Astrocyte (in vitro differentiated cells and primary cell): ENCODE measurements at regions not wholly inside any gene's neighbourhood (a gene's known extent, or its start where the extent isn't known, plus 50 kb on each side); places are given as distances from the start of the nearest gene placed in this dataset.

Experiments used
- DNase-seq: peaks from one replicate; pipeline ENCODE4 v3.0.0-alpha.2; 2010; ENCODE audit warnings: low read depth
- FAIRE-seq: peaks from 2 replicates; lab custom pipeline; 2011; peaks lifted over from hg19 to GRCh38; lab: Jason Lieb, UNC
- H2AFZ ChIP-seq: 2 replicates; pipeline ENCODE4 v1.6.0; 2012; ENCODE audit warnings: low read depth, low read length, inconsistent platforms
- H3K27ac ChIP-seq: 2 replicates; pipeline ENCODE4 v1.5.1; 2011; ENCODE audit warnings: low read depth, low read length, inconsistent platforms
- H3K27me3 ChIP-seq: 2 replicates; pipeline ENCODE4 v1.6.0; 2011; ENCODE audit warnings: low read length, inconsistent platforms; ENCODE audit not compliant: insufficient read depth
- H3K36me3 ChIP-seq: 2 replicates; pipeline ENCODE4 v1.5.1; 2011; ENCODE audit warnings: low read length, inconsistent platforms; ENCODE audit not compliant: insufficient read depth
- H3K4me1 ChIP-seq: 2 replicates; pipeline ENCODE4 v1.5.1; 2011; ENCODE audit warnings: low read length, inconsistent platforms; ENCODE audit not compliant: insufficient read depth
- H3K4me2 ChIP-seq: 2 replicates; pipeline ENCODE4 v1.6.0; 2012; ENCODE audit warnings: low read length, inconsistent platforms
- H3K4me3 ChIP-seq: 2 replicates; pipeline ENCODE4 v1.5.1; 2011; ENCODE audit warnings: low read depth, mild to moderate bottlenecking, low read length, inconsistent platforms; ENCODE audit not compliant: insufficient read depth
- H3K79me2 ChIP-seq: 2 replicates; pipeline ENCODE4 v1.6.0; 2012; ENCODE audit warnings: mild to moderate bottlenecking, low read length, inconsistent platforms; ENCODE audit not compliant: insufficient read depth
- H3K9ac ChIP-seq: 2 replicates; pipeline ENCODE4 v1.6.0; 2012; ENCODE audit warnings: mild to moderate bottlenecking, low read length, inconsistent platforms
- H3K9me3 ChIP-seq: 2 replicates; pipeline ENCODE4 v1.5.1; 2012; ENCODE audit warnings: low read depth, mild to moderate bottlenecking, low read length, inconsistent platforms; ENCODE audit not compliant: insufficient read depth
- H4K20me1 ChIP-seq: 2 replicates; pipeline ENCODE4 v1.6.0; 2012; ENCODE audit warnings: low read length, inconsistent platforms; ENCODE audit not compliant: insufficient read depth
- H3K27ac Mint-ChIP-seq: one replicate; pipeline ENCODE4 v1.8.0; 2021; ENCODE audit warnings: mild to moderate bottlenecking, mixed read lengths; ENCODE audit not compliant: unreplicated experiment
- H3K27me3 Mint-ChIP-seq: one replicate; pipeline ENCODE4 v1.8.0; 2021; ENCODE audit warnings: low read depth, mixed read lengths; ENCODE audit not compliant: unreplicated experiment
- H3K36me3 Mint-ChIP-seq: one replicate; pipeline ENCODE4 v1.8.0; 2021; ENCODE audit warnings: low read depth, mixed read lengths; ENCODE audit not compliant: unreplicated experiment
- H3K4me1 Mint-ChIP-seq: one replicate; pipeline ENCODE4 v1.8.0; 2021; ENCODE audit warnings: low read depth, mixed read lengths; ENCODE audit not compliant: unreplicated experiment
- H3K4me3 Mint-ChIP-seq: one replicate; pipeline ENCODE4 v1.8.0; 2021; ENCODE audit warnings: mild to moderate bottlenecking, moderate library complexity, mixed read lengths; ENCODE audit not compliant: unreplicated experiment
- H3K9me3 Mint-ChIP-seq: one replicate; pipeline ENCODE4 v1.8.0; 2021; ENCODE audit warnings: mild to moderate bottlenecking, mixed read lengths; ENCODE audit not compliant: unreplicated experiment
- CTCF ChIP-seq: IDR thresholded peaks from 2 replicates; pipeline ENCODE4 v1.5.1; 2011; ENCODE audit warnings: low read depth, mild to moderate bottlenecking, inconsistent platforms, low read length, moderate library complexity; ENCODE audit not compliant: insufficient read depth
- EZH2 ChIP-seq: IDR thresholded peaks from 2 replicates; pipeline ENCODE4 v1.6.1; 2012; ENCODE audit warnings: mild to moderate bottlenecking, low read length, inconsistent platforms; ENCODE audit not compliant: insufficient read depth

GRCh38 chr6:44525761-44526351, 138.3 kb downstream of the CDC5L start:
- no peaks in the 10 kb centered on the region for H3K79me2 ChIP-seq
- Mint-ChIP-seq H3K4me1 (no peaks in the 10 kb centered on the region), H3K4me3 (no peak overlapping the region), H3K27ac (no peak overlapping the region), H3K9me3 (peaks cover 11% of the 10 kb centered on the region), H3K27me3 (peaks cover 11% of the 10 kb centered on the region), H3K36me3 (peaks cover 2% of the 10 kb centered on the region)
- no peak for TF ChIP-seq EZH2
- no peak for TF ChIP-seq CTCF
- H3K27me3 ChIP-seq: peaks cover 12% of the 10 kb centered on the region
- FAIRE-seq (no peak), DNase-seq (no peak)
- no peak overlapping the region for H2AFZ ChIP-seq
- H3K27ac ChIP-seq: no peak overlapping the region
- H3K36me3 ChIP-seq: no peaks in the 10 kb centered on the region
- no peaks in the 10 kb centered on the region for H4K20me1 ChIP-seq
- H3K9me3 ChIP-seq: peaks cover 5% of the 10 kb centered on the region
- no peak overlapping the region for H3K4me2 ChIP-seq
- H3K4me1 ChIP-seq: no peaks in the 10 kb centered on the region
- H3K4me3 ChIP-seq: no peak overlapping the region
- H3K9ac ChIP-seq: no peak overlapping the region

- H3K27me3 Mint-ChIP-seq: peaks cover 16% of the 10 kb centered on the region
Measured at GRCh38 chr6:44527181-44527580, 139.7 kb downstream of the CDC5L start.

More at GRCh38 chr6:44527181-44527580, 139.7 kb downstream of the CDC5L start:
- Histone ChIP-seq H3K9me3 (peaks cover 5% of the 10 kb centered on the region), H3K36me3 (no peaks in the 10 kb centered on the region), H3K79me2 (no peaks in the 10 kb centered on the region), H3K4me2 (no peak overlapping the region), H2AFZ (no peak overlapping the region), H3K27me3 (peaks cover 14% of the 10 kb centered on the region), H4K20me1 (no peaks in the 10 kb centered on the region), H3K27ac (no peak overlapping the region), H3K9ac (no peak overlapping the region), H3K4me1 (no peaks in the 10 kb centered on the region), H3K4me3 (no peak overlapping the region)
- no peak for DNase-seq
- TF ChIP-seq CTCF: no peak
- Mint-ChIP-seq H3K27ac (no peak overlapping the region), H3K4me1 (no peaks in the 10 kb centered on the region), H3K9me3 (peaks cover 11% of the 10 kb centered on the region), H3K4me3 (no peak overlapping the region), H3K36me3 (peaks cover 2% of the 10 kb centered on the region)
- FAIRE-seq: no peak
